NOMO-1 (cell line): ENCODE measurements at regions not wholly inside any gene's neighbourhood (a gene's known extent, or its start where the extent isn't known, plus 50 kb on each side); places are given as distances from the start of the nearest gene placed in this dataset.
"Not testable (repeated sequence)": the region's sequence is repeated elsewhere in the genome, so short reads cannot be mapped to it uniquely, and the experiment has no call there.

Source experiments
- DNase-seq, 2 experiments: peaks; one replicate each; lab custom pipeline; 2025; ENCODE audit not compliant: unreplicated experiment in 2 of 2; lab: John Stamatoyannopoulos, UW

DNA sequence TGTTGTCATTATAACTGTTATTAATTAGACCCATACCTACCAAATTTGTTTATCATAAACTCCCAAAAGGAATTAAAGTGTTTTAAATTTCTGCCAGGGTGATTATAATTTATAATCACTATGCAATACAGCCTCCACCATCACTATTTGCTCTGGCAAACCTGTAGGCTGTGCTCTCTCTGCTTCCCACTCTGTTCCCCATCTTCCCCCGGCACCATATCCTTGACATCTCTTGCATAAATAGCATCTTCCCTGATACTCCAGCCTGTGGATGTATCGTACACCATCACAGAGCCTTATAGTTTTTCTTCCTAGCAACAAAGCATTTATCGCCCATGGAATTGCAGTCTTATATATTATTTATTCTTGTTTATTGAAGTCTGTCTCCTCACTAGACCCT lies 181.5 kb upstream of the TSC22D1 start:
- no peak for DNase-seq

DNA sequence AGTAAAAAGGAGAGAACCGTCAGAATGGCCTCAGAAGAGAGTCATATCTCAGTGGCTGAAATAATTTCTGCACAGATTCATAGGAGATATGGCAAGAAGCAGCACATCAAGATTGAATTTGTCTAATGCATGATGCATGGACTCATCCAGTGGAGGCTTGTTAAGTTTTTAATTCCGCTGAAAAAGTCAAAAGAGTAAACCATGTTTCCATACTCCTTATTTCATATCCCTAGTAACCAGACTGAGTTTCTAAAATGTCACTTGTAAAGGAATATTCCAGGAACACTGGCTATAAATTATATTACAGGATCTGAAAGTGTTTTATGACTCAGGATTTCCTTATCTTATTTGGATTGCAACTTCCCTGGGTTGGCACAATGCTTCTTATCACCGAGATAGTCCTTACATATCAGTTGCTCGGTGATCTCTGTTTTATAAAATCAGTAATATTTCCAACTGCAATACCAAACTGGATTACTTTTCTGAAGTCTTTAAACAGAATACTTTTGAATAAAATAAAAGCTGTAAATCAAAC lies 180.2 kb upstream of the TSC22D1 start:
- no peak for DNase-seq

DNA sequence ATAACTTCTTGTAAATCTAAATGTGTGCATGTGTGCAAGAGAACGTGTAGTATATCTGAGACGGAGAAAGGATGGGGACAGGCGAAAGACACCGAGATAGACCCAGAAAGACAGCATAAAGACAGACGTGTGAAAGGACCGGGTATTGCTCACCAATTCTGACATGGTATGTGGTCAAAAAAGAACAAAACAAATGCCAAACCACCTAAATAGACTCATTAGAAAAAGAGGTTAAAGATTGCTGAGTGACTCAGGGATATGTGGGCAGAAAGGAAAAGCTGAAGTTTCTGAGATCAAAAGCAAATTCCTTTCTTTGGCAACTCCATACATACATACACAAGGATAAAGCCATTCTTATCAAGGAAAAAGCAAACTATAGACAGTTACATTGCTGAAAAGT lies 179.7 kb upstream of the TSC22D1 start:
- no peak for DNase-seq

DNA sequence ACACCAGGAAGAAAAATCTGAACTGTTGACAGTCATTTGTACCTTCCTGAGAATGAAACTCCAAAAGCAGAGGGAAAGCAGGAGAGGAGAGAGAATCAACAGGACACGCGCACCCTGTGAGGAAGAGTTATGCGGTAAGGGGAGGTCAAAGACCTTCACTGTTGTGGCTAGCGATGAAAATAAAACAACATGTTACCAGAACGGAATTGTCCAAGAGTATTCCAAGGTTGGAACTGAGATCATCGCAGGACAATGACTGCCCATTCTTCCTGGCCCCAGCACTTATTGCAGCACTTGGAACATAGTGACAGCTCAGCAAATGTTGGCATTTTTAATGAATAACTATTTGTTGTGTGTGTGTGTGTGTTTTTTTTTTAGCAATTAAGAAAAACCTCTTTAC lies 176.0 kb upstream of the TSC22D1 start:
- no peak for DNase-seq

DNA sequence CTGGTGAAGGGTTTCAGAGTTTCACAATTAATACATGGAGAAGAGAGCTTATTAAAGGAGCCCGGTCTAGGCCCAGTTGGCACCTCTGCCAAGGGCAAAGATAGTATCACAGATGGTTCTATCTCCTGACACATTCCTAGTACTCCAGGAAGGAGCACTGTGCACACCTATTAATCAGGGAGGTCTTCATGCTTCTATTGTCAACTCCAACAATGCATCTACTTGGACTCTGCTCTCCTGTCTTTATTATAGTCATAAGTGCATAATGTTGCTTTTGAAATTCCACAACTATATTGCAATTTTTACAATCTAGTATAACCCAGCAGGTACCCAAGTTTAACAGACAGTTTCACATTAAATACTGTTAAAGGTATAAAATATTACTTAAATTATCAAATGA lies 174.5 kb upstream of the TSC22D1 start:
- no peak for DNase-seq

DNA sequence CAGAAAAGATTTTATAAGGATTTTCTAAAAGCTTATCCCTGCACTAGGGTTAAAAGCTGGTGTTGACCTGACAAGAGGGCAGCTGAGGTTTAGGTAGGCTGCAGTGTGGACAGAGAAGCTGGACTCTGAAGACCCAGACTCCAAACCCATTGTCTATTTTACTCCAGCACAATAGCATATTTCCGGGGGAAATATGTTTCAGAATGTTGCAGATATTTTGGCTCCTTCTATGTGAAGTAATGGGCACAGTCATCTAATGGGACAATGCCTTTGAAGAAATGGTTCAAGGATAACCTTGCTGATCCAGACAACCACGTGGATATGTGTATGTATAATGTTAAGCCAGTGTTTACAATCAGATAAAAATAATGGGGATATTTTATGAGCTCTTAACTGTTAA lies 173.8 kb upstream of the TSC22D1 start:
- no peak for DNase-seq

DNA sequence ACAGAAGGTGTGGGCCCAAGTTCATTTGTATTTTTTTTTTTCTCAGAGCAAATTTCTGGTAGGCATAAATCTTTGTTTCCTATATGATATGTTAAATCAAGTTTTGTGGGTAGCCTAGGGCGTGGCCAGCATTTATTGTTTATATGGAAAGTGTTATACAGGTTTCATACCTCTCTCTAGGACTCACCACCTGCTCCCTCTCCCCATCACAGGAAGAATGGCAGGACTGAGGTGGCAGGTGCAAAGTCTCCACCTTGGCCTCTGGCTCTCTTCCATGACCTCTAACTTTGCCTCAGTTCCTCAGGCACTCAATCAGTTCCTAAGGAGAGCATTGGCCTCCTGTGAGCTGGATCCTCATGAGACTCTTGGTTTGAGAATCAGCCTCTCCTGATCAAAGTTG lies 172.3 kb upstream of the TSC22D1 start:
- no peak for DNase-seq

DNA sequence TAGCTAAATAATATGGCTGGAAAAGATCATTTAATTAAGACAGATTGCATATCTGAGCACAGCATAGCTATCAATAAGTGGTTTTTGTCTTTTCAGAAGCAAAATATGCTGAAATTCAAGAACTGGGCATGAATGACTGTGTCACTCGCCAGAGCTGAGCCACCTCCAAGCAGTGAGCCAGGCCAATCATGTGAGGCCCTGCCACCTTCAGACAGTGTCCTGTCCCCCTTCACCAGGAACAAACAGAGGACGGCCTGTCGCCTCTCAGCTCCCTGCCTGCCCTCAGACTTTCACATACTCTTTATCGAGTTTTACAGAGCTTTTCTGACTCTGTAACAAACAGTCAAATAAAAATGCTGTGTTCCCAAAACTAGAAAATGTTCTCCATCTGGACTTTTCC lies 171.0 kb upstream of the TSC22D1 start:
- no peak for DNase-seq

DNA sequence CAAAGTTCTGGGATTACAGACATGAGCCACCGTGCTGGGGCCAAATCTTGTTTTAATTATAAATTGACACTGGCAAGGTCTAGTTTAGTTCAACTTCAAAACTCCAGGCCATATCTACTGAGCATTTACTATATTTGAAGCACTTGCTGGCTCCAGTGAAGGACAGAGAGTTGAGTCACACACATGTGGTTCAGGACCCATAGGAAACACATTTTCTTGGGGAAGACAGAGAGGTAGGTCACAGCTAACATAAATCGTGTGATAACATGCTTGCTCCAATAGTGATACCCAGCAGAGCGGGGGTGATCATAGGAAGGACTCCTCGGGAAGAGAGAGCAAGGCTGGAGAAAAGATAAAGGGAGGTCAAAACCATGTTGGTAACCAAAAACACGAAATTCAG lies 170.6 kb upstream of the TSC22D1 start:
- no peak for DNase-seq

DNA sequence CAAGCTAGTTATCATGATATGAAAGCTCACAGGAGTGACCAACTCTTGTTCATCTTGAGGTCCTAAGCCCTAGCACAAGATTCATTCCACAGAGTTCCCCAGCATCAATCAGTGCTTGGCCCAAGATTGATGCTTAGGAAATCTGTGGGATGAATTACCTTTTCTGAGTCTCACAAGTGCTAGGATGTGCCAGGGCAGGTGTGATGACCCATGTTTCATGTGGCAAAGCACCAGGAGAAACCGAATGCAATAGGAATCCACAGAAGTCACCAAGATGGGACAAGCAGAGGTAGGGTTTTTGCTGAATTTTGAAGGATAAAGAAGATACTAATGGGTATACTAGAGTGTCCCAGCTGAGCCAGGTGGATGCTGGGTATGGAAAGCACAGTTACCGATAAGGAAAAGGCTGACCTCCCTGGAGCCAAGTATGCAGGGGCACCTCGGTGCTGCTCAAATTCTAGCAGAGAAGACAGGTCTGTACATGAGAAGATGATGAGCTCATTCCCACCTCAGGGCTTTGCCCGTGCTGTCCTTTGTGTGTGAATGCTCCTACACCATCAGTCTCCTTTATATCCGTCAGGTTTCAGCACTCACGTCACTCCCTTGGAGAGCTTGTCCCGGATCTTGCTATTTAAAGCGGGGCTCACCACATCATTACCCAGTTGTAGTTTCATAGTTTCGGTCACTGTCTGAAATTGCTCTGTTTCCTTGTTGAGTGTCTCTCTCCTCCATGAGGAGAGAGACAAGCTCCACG lies 168.9 kb upstream of the TSC22D1 start:
- DNase-seq = no peak

DNA sequence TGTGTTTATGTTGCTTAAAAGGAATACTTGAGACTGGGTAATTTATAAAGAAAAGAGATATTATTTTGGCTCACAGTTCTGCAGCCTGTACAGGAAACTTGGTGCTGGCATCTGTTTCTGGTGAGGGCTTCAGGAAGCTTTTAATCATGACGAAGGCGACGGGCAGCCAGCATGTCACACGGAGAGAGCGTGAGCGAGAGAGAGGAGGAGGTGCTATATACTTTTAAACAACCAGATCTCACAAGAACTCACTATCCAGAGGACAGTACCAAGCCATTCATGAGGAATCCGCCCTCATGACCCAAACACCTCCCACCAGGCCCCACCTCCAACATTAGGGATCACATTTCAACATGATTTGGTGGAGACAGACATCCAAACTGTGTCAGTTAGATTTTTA lies 163.4 kb upstream of the TSC22D1 start:
- DNase-seq = no peak

DNA sequence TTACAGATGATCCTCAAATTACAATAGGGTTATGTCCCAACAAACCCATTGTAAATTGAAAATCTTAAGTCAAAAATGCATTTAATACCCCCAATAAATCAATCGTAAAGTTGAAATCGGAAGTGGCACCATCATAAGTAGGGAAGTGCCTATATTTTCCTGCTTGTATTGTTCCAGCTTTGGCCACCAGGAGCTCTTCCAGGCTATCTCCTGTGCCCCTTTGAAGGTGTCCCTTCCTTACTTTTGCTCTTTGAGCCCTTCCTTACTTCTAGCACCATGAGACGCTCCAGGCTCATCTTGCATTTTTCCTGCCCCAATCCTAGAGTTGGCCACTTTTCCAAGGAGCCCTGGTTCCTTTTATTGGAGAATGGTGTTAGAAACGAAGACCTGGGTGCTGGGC lies 163.0 kb upstream of the TSC22D1 start:
- no peak for DNase-seq

DNA sequence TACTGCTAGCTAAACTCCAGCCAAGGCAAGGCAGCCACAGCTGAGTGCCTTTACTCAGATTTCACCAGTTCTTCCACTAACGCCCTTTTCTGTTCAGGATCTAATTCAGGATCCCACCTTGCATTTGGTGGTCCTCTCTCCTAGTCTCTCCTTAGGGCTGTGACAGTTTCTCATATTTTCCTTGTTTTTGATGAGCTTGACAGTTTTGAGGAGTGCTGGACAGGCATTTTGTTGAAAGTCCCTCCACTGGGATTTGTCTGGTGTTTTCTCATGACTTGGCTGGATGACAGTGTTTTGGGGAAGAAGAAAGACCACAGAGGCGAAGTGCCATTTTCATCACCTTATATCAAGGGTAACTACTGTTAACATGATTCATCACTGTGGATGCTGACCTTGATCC lies 162.3 kb upstream of the TSC22D1 start:
- no peak for DNase-seq

DNA sequence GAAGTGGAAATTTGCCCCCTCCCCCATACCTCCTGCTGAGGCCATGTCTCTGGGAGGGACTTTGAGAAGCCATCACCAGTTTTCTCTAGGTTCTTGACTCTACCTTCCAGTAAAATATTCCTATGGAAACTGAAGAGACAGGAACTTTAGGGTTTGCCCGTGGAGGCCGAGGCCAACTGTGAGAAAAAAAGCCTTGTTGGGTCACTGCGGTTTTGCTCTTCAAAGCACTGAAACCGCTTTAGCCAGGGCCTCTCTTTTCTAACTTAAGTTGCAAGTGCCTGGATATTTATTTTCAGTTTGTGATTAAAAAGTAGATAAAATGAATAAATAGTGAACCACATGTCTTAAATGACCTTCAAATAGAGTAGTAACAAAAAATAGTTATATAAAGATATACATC lies 159.7 kb upstream of the TSC22D1 start:
- no peak for DNase-seq

DNA sequence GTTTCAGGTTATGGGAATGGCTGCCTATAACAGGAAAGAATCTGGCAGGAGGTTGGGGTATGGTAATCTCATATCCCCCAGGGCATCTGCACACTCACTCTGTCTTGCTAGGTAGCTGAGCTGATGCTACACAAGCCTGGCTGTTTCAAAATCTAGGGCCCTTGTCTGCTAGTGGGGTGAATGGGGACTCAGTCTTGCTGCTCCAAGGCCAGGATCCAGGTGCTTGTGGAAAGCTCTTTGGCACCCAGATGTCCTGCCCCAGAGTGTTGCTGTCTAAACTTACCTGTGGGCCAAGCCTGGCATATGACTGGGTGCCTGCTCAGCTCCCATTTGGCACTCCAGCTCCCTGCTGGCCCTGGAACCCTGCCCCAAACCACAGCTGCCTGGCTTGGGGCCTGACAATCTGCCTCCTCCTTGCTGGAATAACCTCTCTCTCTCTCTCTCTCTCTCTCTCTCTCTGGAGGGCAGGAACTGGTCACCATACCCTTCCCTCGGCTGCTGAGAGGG lies 158.1 kb upstream of the TSC22D1 start:
- no peak for DNase-seq

DNA sequence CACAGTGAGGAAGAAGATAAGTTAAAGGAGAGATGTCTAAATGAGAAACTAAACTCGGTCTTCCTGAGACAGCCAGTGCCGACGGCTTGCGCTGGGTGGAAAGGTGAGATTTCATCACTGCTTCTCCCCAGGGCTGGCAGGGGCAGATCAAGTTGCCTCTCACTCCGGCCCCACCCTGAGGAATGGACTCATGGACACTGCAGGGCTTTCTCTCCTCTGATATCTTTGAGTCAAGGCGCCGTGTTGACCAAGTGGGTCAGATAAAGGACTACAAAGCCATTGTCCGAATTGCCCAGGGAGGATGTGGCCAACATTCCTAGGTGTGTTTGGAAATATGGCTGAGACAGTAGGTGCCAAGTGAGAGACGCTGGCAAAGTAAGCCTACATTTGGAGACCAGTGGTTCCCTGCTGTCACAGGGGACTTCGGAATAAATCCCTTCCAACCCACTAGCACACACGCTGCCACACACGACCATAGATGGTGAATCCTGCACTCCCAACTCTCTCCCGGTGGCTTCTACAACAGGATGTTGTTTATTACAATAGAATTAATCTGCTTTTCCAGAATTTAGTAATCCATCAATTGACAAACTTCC lies 156.5 kb upstream of the TSC22D1 start:
- DNase-seq = no peak

DNA sequence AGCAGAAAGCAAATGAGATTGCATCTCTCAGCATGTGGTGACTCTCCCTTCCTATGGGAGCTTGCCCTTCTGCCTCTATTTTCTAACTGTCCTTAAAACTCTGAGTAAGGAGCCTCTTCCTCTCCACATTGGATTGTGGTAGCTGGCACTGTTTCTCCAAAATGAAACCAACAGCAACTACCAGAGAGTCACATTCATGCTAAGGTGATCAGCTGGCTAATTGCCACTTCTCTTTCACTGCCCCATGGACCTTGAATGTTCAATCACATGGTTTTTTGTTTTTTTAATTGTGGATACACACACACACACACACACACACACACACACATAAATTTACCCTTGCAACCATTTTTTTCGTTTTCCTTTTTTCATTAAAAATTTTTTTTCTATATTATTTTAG lies 154.7 kb upstream of the TSC22D1 start:
- no peak for DNase-seq

DNA sequence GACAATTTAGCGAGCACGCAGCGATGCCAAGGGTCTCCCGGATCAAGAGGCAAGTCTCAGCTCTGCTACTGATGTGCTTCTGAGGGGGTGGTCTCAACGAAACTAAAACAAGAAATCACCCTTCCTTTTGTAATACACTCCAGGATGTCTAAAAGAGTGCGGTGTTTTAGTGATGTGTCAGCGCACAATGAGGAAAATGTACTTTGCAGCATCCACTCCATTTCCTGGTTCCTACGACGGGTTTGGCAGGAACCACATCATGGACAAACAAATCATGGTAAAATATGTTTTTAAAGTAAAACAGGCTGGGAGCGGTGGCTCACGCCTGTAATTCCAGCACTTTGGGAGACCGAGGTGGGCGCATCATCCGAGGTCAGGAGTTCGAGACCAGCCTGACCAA lies 154.0 kb upstream of the TSC22D1 start:
- no peak for DNase-seq

DNA sequence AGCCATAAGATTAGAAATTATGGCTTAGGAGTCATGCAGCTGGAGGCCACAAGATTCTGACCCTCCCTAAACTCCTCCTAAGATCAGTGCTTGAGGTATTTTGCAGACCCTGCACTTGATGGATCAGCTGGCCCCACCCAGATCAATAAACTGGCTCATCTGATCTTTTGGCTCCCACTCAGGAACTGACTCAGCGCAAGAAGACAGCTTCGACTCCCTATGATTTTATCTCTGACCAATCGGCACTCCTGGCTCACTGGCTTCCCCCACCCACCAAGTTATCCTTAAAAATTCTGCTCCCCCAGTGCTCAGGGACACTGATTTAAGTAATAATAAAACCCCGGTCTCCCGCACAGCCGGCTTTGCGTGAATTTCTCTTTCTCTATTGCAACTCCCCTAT lies 151.5 kb upstream of the TSC22D1 start:
- DNase-seq = not testable (repeated sequence)

DNA sequence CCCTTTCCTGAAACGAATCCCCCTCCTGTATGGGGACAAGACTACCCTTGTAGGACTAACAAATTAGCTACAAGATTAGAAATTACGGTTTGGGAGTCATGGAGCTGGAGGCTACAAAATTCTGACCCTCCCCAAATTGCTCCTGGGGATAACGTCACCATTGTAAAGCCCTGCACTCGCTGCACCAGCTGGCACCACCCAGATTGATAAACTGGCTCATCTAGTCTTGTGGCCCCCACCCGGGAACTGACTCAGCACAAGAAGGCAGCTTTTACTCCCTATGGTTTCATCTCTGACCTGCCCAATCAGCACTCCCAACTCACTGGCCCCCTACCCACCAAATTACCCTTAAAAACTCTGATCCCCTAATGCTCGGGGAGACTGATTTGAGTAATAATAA lies 150.6 kb upstream of the TSC22D1 start:
- no peak for DNase-seq

DNA sequence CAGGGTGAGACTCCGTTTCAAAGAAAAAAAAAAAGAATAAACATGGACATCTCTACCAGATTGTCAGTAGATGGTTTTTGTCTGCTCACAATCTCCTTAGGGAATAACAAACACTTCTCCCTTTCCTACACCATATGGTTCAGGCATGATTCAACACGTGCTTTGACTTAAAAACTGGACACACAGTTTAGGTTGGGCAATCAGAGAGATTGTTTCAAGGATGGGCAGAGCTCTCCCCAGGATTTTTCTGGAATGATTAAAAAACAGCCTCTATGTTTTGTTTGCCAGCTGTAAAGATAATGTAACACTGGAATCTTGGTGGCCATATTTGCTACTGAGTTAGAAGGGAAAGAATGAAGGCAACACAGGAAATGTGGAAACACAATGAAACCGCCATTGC lies 150.1 kb upstream of the TSC22D1 start:
- no peak for DNase-seq
